COLO829 (cell line): ENCODE measurements at regions not wholly inside any gene's neighbourhood (a gene's known extent, or its start where the extent isn't known, plus 50 kb on each side); places are given as distances from the start of the nearest gene placed in this dataset.
"Not testable (repeated sequence)": the region's sequence is repeated elsewhere in the genome, so short reads cannot be mapped to it uniquely, and the experiment has no call there.

Experiments
- DNase-seq: peaks from one replicate; pipeline ENCODE4 v3.0.0; 2012; ENCODE audit warnings: low spot score

DNA sequence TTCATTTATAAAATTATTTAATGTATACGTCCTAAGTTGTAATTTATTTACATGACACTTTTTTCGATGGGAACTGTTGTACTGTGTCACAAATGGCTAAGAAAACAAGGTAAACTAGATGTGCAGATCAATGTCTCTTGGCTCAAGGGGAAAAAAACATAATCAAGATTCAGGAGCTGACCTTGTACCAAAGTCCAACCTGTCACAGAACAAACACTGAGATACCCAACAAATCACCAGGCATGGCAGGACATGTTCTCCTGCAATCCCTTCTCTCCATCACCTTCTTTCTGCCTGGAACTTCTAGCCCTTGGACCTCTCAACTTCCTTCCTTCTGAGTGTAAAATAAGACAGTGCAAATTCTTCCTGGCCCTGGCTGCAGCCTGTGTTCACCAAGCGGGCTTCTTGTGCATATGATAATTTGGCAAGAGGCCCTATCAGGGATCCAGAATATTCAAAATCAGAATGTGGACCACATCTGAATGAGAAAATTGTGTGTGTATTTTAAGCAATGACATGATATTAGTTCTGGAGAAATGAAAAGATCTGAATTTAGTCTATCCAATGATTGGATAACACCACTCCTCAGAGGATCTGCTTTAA lies 445.9 kb downstream of the ZNF536 start:
- DNase-seq = no peak

DNA sequence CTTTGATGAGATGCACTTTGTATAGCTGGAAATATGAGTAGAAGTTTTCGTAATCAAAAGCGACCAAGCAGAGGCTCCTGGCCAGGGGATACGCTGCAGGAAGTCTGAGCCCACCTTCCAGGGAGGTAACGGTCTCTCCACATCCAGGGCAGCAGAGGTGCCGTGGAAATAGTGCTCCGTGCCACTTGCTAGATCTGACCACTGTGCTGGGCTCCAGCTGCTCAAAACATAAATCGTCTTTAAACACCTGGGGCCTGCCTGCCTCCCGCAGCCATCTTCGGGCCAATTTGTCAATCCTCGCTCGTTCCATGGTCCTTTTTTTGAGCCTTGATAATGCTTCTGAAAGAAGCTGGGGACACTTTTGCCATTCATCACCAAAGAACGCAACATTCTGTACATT lies 445.0 kb downstream of the ZNF536 start:
- no peak for DNase-seq

DNA sequence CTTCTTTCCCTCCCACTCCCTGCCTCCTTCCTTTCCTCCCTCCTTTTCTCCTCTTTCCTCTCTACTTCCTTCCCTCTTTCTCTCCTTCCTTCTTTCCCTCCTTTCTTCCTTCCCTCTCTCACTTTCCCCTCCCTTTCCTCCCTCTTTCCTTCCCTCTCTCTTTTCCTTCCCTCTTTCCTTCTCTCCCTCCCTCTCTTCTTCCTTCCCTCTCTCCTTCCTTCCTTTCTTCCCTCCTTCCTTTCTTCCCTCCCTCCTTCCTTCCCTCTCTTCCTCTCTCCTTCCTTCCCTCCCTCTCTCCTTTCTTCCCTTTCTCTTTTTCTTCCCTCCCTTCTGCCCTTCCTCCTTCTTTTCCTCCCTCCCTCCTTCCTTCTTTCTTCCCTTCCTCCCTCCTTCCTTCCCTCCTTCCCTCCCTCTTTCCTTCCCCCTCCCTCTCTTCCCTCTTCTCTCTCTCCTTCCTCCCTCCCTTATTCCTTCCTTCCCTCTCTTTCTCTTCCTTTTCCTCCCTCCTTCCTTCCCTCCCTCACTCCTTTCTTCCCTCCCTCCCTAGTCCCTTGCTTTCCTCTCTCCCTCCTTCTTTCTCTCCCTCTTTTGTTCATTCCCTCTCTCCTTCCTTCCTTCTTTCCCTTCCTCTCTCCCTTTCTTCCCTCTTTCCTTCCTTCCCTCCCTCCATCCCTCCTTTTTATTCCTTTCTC lies 443.9 kb downstream of the ZNF536 start:
- DNase-seq = no peak

DNA sequence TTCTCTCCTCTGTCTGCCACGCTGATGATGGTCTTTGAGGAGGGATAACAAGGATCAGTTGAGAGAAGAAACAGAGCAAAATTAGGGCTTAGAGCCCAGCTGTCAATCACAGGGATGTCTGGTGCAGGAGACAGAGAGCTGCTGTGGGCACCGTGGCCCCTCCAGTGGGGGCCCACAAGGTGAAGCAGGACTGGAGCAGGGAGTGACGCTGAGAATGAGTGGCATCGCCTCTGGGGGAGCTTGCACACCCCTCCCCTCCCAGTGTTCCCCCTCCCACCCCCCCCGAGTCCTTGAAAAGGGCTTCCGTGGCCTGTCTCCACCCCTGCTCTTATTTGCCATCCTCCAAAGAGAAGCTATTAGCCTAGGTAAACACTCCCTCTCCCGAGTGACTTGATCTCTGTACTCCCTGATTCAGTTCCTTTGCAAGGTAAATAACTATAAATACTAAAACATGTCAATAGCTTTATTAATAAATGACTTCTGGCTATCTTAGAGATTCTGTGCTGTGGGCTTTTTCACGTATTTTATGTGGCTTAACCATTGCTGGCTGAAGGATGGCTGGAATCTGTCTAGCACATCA lies 440.0 kb downstream of the ZNF536 start:
- DNase-seq = no peak

DNA sequence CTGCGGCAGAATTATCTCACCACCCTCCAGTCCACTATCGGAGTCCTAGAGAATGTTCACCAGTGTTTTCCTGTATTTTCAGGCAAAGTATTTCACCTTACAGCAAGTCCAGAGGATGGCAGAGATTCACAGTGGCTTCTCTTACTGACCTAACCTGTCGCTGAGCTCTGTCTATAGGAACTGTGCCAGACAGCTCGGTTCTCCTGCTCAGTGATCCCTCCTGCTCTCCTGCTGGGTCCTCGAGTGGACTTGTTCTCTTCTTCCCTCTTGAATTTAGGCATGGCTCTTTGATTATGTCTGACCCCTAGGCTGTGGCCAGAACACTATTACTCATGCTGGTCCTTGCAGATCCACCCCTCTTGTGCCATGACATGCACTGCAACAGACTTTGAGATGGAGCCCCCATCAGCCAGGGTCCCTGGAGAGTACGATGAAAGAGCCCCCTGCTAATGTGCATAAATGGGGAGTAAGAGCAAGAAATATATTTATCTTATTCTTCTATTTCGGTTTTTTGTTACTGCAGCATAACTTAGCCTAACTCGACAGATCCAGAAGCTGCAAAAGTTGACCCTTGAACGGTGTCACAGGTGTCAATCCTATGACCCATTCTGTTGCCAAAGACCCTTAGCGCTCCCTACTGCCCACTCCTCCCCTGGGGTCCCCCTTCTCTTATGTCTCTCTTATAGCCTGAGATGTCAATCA lies 439.4 kb downstream of the ZNF536 start:
- DNase-seq = no peak

DNA sequence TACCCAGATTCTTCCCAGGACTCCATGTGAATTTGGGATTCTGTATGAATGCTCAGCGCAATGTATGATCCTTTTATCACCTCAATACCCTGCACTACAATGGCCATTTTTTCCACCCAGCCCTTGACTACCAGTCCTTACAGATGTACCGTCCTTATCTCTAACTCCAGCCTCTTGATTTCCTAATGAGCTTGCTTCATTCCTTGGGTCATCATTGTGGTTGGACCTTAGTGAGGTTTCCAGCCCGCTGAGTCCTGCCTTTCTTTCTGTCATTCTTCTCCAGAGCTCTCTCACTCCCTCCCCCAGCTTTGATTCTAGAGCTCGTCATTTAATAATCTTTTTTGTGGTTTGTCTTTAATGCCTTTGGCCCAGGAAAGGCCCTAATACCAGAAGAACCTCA lies 438.5 kb downstream of the ZNF536 start:
- no peak for DNase-seq

DNA sequence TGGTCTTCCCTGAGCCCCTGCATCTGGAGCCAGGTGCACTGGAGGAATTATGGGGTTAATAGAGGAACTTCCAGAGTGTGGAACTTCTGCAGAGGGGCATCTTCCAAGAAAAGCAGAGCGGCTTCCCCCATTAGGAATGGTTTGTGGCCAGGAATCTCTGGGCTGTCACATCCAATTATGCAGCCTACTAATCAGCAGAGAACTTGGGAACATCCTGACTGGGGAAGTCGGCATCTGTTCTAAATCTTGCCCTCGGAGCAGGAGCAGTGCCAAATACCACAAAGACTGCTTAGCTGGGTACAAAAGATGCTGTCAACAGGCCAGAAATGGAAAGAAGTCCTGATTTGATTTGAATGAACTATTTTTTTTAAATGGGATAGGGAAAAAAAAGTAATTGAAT lies 435.1 kb downstream of the ZNF536 start:
- DNase-seq = no peak

DNA sequence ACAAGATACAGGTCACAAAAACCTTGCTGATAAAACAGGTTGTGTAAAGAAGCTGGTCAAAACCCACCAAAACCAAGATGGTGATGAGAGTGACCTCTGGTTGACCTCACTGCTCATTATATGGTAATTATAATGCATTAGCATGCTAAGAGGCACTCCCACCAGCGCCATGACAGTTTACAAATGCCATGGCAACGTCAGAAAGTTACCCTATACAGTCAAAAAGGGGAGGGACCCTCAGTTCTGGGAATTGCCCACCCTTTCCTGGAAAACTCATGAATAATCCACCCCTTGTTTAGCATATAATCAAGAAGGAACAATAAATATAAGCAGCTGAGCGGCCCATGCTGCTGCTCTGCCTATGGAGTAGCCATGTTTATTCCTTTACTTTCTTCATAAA lies 434.1 kb downstream of the ZNF536 start:
- no peak for DNase-seq

DNA sequence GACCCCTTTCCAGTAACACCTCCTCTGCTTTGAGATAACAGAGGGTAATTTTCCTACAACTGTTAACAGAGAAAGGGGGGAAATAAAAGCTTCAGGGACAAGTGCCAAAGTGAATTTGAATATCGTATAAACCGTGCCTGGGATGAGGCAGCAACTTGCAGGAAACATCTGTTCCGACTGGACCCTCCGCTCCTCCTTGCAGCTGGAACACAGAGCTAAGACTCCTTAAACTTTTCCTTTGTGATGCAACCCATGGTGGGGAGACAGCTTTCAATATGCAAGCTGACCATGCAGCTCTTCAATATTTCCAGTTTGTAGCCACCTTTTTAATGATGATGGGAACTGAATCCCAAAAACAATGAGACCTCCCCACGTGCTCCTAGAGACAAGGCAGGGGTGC lies 432.6 kb downstream of the ZNF536 start:
- DNase-seq = no peak

DNA sequence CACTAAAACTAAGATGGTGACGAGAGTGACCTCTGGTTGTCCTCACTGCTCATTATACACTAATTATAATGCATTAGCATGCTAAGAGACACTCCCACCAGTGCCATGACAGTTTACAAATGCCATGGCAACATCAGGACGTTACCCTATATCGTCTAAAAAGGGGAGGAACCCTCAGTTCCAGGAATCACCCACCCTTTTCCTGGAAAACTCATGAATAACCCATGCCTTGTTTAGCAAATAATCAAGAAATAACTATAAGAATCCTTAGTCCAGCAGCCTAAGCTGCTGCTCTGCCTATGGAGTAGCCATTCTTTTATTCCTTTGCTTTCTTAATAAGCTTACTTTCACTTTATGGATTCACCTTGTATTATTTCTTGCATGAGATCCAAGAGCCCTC lies 432.1 kb downstream of the ZNF536 start:
- DNase-seq = not testable (repeated sequence)

DNA sequence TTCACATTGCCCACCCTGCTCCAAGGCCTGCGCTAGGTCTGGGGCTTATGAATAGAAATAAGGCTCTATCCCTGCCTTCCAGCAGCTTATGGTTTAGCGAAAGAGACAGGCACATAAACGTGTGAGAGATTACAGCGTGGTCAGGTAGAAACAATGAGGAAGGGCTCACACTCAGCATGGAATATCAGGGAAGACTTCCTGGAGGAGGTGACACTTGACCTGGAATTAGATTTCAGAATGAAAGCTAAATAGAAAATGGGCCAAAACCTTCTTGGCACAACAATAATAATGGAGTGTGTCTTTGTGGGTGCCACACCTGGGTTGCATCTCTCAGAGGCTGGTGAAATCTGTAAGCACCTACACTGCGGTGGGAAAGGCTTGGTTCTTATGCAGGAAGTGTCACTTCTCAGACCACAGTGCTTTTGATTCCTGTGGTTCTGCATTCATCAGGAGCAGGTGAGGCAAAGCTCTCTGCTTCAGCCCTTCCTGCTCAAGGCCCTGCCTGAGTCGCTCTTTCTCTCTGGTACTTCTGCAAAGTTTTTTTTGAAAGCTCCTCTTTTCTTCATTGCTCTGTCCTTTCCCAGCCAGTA lies 430.3 kb downstream of the ZNF536 start:
- DNase-seq = no peak

DNA sequence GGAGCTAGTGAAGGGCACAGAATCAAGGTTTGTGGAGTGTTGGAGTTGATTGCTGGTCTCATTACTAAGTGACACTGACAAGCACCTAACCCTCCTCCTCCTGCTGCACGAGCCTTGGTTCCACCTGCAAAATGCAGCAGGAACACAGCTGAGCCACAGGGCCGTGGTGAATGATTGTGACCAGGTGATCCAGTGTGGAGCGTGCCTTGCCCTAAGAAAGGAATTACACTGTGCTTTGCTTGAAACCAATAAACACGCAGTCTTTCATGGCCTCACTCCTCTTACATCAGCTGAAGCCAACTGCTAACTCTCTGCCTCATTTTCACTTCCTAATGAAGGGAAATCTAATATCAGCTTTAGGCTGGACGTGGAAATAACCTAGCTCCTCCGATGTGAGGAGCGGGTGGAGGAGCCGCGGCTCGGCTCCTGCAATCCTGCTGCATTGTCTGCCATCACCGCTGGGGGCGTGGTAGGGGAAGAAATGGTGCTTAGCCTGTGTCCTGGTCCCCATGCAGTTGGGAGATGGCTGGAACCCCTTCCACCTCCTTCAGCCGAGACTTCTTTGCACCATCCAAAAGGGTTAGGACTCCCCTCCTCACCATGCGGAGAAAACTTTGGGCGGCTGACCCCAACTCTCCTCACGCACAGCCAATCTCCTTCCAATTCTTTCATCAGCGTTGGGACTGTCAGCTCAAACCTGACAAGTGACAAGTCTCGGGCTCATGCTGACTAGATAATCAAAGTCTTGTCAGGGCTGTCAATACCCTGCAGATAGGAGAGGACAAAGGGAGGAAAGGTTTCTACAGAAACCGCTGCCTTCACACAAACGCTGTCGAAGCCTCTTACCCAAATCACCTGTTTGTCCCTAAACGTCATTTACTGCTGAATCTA lies 427.9 kb downstream of the ZNF536 start:
- DNase-seq = peak; percentile 69

DNA sequence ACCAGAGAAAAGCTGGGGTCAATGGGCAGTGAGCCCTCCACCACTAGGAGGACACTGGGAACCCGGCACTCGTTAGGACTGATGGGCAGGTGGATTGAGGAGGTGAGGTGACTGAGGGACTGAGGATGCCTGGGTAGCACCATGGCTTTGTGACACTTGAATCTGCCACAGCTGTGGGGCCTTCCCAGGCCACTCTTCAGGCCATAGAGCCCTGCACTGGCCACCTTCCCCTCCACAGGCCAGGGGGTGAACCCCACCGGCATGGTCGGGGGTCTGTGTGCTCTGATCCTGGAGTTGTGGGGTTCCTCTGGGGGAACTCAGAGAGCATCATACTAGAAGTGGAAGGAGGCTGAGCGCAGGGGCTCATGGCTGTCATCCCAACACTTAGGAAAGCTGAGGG lies 423.5 kb downstream of the ZNF536 start:
- no peak for DNase-seq

DNA sequence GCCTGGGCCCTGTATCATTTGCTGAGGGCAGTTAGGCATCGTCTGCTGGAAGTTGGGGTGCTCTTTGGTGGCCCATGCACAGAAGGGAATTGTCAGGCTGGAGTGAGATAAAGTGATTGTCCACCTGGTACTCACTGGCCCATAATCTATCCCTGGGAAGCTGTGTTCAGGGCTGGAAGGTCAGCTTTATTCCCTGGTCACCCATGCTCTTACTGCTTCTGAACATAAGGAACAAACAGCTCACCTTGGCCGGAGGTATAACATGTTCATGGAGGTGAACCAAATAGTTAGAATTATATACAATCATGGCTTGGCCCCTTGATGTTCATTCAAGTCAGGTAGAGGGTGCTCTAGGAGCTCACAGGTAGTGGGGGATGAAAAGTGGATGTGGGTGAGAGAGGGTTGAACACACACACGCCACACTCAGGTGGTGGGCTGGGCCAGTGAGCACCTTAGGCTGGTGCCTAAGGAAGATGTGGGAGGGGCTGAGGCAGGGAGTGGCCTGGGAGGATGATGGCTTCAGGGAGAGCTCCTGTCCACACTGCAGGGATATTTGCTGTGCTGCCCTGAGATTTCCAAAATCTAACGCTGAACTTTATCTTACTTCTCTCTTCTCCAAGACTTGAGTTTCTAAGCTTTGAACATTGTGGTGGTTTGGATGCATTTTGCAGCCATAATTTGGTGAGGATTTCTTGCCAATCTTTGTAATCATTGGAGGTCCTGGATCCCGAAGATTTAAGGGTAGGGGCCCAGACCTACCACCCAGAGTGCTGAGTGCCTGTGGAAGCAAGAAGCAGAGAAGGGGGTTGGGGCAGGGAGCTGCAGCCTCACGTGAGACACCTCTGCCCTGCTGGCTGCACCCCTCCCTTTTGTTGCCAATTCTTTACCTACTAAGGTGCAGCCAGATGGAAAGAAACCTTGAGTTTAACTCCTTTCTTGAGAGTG lies 420.6 kb downstream of the ZNF536 start:
- DNase-seq = no peak

DNA sequence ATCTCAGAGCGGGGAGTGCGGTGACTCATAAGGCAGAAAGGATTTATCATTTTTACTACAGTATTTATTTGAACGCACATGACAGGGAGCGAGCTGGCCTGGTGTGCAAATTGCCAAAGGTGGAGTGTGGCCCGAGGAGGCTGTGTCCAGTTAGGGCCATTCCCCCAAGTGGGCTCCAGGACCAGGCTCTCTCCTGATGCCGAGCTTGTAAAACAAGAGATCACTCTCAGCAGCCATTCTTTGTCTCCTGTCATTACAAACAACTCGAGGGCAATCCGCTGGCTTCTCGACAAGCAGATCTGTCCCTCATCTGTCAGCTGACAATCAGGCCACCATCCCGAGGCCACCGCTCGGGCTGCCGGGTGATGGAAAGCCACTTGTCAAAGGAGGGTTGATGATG lies 418.9 kb downstream of the ZNF536 start:
- no peak for DNase-seq

DNA sequence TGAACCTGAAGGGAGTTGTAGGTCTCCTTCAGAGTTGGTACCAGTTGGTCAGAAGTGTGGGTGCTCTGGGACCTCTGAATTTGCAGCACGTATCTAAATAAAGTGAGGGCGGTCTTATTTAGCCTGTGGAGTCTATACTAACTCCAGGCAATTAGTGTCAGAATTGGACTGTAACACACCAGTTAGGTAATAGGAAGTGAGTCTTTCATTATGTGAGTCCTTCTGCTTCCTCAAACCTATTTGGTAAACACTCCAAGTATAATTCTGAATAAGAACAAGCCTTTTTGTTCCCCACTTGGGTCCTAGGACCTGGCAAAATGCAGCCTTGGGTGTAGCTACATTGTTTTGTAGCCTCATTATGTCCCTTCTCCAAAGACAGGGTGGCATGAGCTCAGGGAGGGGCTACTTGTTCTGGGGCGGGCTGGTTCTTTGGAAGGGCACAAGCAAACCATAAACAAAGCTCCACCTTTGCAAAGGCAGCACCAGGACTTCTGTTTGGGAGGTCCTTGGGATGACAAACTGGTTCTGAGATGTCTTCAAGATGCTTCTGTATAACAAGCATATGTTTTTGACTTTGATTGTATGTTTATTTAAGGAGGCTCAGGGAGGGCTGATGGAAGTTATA lies 418.0 kb downstream of the ZNF536 start:
- no peak for DNase-seq

DNA sequence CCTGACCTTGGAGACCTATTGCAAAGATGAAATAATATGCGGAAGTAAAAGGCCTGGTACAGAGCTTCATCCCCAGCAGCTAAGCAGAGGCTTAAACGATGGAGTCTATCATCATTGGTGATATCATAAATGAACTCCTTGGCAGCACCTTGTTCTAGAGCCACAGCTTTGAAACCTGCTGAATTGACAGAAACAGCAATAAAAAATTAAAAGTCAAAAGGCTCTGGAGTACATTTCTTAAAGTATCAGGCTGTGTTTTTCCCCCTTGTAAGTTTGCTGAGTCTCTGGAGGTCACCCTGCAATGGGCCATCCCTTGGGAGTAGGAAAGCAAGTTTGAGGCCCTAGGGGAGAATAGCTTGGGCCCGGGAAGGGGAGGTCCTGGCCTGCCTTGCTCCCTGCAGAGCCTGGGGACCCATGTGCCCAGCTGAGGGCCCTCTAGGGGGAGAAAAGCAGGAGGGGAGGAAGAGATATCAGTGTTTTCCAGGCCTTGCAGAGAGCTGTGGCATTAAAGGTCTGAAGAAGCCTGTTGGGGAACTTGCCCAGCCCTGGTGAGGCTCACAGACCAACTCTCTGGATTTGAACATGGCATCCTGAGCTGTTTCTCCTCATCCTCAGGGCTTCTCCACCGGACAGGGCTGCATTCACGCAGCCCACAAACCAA lies 416.1 kb downstream of the ZNF536 start:
- no peak for DNase-seq

DNA sequence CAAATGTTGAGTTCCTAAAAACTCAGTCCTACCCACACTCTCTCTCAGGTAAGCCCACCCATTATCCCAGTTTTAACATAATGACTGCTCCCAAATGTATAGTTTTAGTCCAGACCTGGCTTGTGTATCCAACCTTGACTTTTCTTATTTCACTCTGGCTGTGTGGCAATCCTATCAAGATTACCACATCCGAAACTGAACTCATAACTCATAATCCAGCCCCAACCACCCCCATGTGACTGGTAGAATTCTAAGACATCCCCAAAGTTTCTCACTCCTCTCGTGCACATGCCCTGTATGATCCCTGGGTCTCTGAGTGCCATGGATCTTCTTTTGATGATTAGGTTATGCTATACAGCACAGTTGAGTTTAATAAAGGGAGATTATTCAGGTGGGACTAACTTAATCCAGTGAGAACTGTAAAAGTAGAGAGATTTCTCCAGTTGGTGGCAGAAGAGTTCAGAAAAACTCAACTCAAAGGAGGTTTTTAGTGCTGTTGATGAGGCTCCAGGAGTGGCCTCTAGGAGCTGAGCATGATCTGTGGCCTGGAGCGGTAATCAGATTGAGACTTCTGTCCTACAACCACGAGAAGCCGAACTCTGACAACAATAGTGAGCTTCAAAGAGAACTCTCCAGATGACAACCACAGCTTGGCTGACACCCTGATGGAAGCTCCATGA lies 413.4 kb downstream of the ZNF536 start:
- no peak for DNase-seq

DNA sequence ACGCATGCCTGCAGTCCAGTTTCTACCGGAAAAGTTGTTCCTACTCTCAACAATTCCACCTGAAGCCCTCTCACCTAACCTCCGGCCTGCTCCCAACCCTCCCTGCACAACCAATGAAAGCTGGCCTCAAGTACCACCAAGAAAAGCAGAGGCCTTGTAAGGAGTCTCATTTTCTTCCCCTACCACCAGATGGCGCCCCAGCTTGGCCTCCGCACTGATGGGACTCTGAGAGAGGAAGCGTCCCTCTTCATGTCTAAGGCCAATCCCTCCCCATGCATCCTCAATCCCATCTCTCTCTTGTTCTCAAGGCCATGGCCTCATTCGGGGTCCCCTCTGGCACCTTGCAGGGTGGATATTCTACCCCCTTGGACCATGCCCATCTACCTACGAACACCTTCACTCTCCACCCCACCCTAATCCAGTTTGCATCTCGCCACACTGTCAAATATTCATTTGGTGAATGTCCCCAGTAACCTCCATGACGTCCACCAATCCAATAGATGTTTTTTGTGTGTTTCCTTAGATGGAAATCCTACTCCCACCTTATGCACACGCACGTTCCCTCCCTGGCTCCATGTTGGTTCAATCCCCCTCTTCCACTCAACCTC lies 412.8 kb downstream of the ZNF536 start:
- peak; percentile 66 for DNase-seq
